Neural cell (in vitro differentiated cells): ENCODE measurements at regions not wholly inside any gene's neighbourhood (a gene's known extent, or its start where the extent isn't known, plus 50 kb on each side); places are given as distances from the start of the nearest gene placed in this dataset.

Experiments
- H2AFZ ChIP-seq: fragments of 200-600, 300-800 bp; sonication (generic), shearing (Covaris generic); 2 replicates; pipeline ENCODE4 v1.6.0; 2014; ENCODE audit warnings: low read depth, mild to moderate bottlenecking, antibody characterized with exemption, low read length, moderate library complexity
- H3F3A ChIP-seq: fragments of 200-600 bp; shearing (Covaris generic); 2 replicates; pipeline ENCODE4 v1.6.1; 2016; ENCODE audit warnings: mild to moderate bottlenecking, moderate library complexity, mixed read lengths, antibody characterized with exemption, low read length; ENCODE audit not compliant: insufficient read depth, poor library complexity, severe bottlenecking
- H3K27ac ChIP-seq: fragments of 200-600, 300-800 bp; sonication (generic), shearing (Covaris generic); 2 replicates; pipeline ENCODE4 v1.5.1; 2014; ENCODE audit warnings: mild to moderate bottlenecking, low read length, moderate library complexity
- H3K27me3 ChIP-seq: fragments of 300-800, 200-600 bp; sonication (generic), shearing (Covaris generic); 2 replicates; pipeline ENCODE4 v1.6.0; 2014; ENCODE audit warnings: mild to moderate bottlenecking, low read depth, low read length, moderate library complexity; ENCODE audit not compliant: insufficient read depth
- H3K36me3 ChIP-seq: fragments of 300-800, 200-600 bp; sonication (generic), shearing (Covaris generic); 2 replicates; pipeline ENCODE4 v1.5.1; 2014; ENCODE audit warnings: mild to moderate bottlenecking, antibody characterized with exemption, low read length, moderate library complexity; ENCODE audit not compliant: insufficient read depth
- H3K4me2 ChIP-seq: fragments of 300-800, 200-600 bp; sonication (generic), shearing (Covaris generic); 2 replicates; pipeline ENCODE4 v1.6.0; 2014; ENCODE audit warnings: mild to moderate bottlenecking, low read length
- H3K4me3 ChIP-seq: fragments of 300-800, 200-600 bp; sonication (generic), shearing (Covaris generic); 2 replicates; pipeline ENCODE4 v1.5.1; 2014; ENCODE audit warnings: mild to moderate bottlenecking, low read length, moderate library complexity
- H3K79me2 ChIP-seq: fragments of 200-600 bp; shearing (Covaris generic); replicated peaks from 2 replicates; pipeline ENCODE4 v1.6.0; 2014; ENCODE audit warnings: mild to moderate bottlenecking, low read length, moderate library complexity; ENCODE audit not compliant: insufficient read depth
- H3K9ac ChIP-seq: fragments of 300-800, 200-600 bp; sonication (generic), shearing (Covaris generic); 2 replicates; pipeline ENCODE4 v1.6.1; 2016; ENCODE audit warnings: mild to moderate bottlenecking, low read length, mixed read lengths
- H3K9me2 ChIP-seq: fragments of 200-600 bp; shearing (Covaris generic); 2 replicates; pipeline ENCODE4 v1.6.1; 2016; ENCODE audit warnings: mild to moderate bottlenecking, low read length, mixed read lengths; ENCODE audit not compliant: insufficient read depth
- H3K9me3 ChIP-seq: fragments of 200-600, 300-800 bp; sonication (generic), shearing (Covaris generic); 2 replicates; pipeline ENCODE4 v1.6.1; 2016; ENCODE audit warnings: mild to moderate bottlenecking, mixed run types, low read length, moderate library complexity, mixed read lengths
- H4K20me1 ChIP-seq: fragments of 200-600 bp; shearing (Covaris generic); 2 replicates; pipeline ENCODE4 v1.6.1; 2016; ENCODE audit warnings: mild to moderate bottlenecking, mixed run types; ENCODE audit not compliant: insufficient read depth
- CTCF ChIP-seq: fragments of 450-650 bp; IDR thresholded peaks from 2 replicates; pipeline ENCODE4 v1.5.1; 2014; ENCODE audit warnings: antibody characterized with exemption, mild to moderate bottlenecking, moderate library complexity; ENCODE audit not compliant: poor library complexity, severe bottlenecking
- EP300 ChIP-seq: fragments of 450-650 bp; conservative IDR thresholded peaks from 2 replicates; pipeline ENCODE4 v1.6.1; 2014; ENCODE audit warnings: antibody characterized with exemption, mild to moderate bottlenecking, moderate library complexity; ENCODE audit not compliant: poor library complexity, severe bottlenecking
- EZH2 ChIP-seq: fragments of 200-600, 300-800 bp; shearing (Covaris generic), sonication (generic); IDR thresholded peaks from 2 replicates; pipeline ENCODE4 v1.6.1; 2014; ENCODE audit warnings: antibody characterized with exemption, low read length, borderline replicate concordance, mild to moderate bottlenecking; ENCODE audit not compliant: insufficient read depth, poor library complexity, severe bottlenecking
- MXI1 ChIP-seq: fragments of 450-650 bp; conservative IDR thresholded peaks from 2 replicates; pipeline ENCODE4 v1.6.1; 2014; ENCODE audit warnings: antibody characterized with exemption, mild to moderate bottlenecking; ENCODE audit not compliant: poor library complexity, severe bottlenecking
- POLR2AphosphoS5 ChIP-seq: IDR thresholded peaks from 2 replicates; pipeline ENCODE4 v1.6.1; 2012
- RAD21 ChIP-seq: fragments of 450-650 bp; conservative IDR thresholded peaks from 2 replicates; pipeline ENCODE4 v1.6.1; 2014; ENCODE audit warnings: antibody characterized with exemption, mild to moderate bottlenecking, moderate library complexity
- REST ChIP-seq: IDR thresholded peaks from 2 replicates; pipeline ENCODE4 v1.6.1; 2012; ENCODE audit warnings: borderline replicate concordance
- SMC3 ChIP-seq: fragments of 450-650 bp; conservative IDR thresholded peaks from 2 replicates; pipeline ENCODE4 v1.6.1; 2014; ENCODE audit warnings: antibody characterized with exemption, mild to moderate bottlenecking, moderate library complexity; ENCODE audit not compliant: poor library complexity
- TAF1 ChIP-seq: IDR thresholded peaks from 2 replicates; pipeline ENCODE4 v1.6.1; 2012; ENCODE audit warnings: low read depth

- no peak overlapping the region for H3K27ac ChIP-seq
- H3K36me3 ChIP-seq, result no peaks in the 10 kb centered on the region
- no peak overlapping the region for H3K9ac ChIP-seq
- H3K9me2 ChIP-seq, result no peaks in the 10 kb centered on the region
- H4K20me1 ChIP-seq, result no peaks in the 10 kb centered on the region
- no peaks in the 10 kb centered on the region for H3K79me2 ChIP-seq
- no peaks in the 10 kb centered on the region for H3F3A ChIP-seq
- H3K9me3 ChIP-seq, result no peaks in the 10 kb centered on the region
- no peak overlapping the region for H3K4me3 ChIP-seq
- H2AFZ ChIP-seq, result no peak overlapping the region
- no peaks in the 10 kb centered on the region for H3K27me3 ChIP-seq
- H3K4me2 ChIP-seq, result no peak overlapping the region
- TF ChIP-seq TAF1 (no peak), MXI1 (no peak), POLR2AphosphoS5 (no peak), EP300 (no peak), RAD21 (no peak), EZH2 (no peak), REST (no peak), CTCF (no peak), SMC3 (no peak)
These were observed 495.1 kb downstream of the KIF4B start for GRCh38 chr5:155508673-155509072.

- TF ChIP-seq EP300 (no peak), RAD21 (no peak)
- Histone ChIP-seq H3K27ac (no peak overlapping the region), H3K79me2 (no peaks in the 10 kb centered on the region), H3K27me3 (no peaks in the 10 kb centered on the region), H3F3A (no peaks in the 10 kb centered on the region), H3K9me2 (no peaks in the 10 kb centered on the region), H3K9me3 (no peaks in the 10 kb centered on the region), H3K4me3 (no peak overlapping the region), H3K36me3 (no peaks in the 10 kb centered on the region), H3K4me2 (no peak overlapping the region), H4K20me1 (no peaks in the 10 kb centered on the region), H2AFZ (no peak overlapping the region), H3K9ac (no peak overlapping the region)
These were observed 498.8 kb downstream of the KIF4B start for GRCh38 chr5:155512329-155512728.

- no peaks in the 10 kb centered on the region for H3K79me2 ChIP-seq
- H3K4me2 ChIP-seq, result no peak overlapping the region
- no peaks in the 10 kb centered on the region for H3K36me3 ChIP-seq
- H3K9me2 ChIP-seq, result no peaks in the 10 kb centered on the region
- no peaks in the 10 kb centered on the region for H3K9me3 ChIP-seq
- H3K9ac ChIP-seq, result no peak overlapping the region
- no peak overlapping the region for H2AFZ ChIP-seq
- no peaks in the 10 kb centered on the region for H3F3A ChIP-seq
- H4K20me1 ChIP-seq, result no peaks in the 10 kb centered on the region
- no peak overlapping the region for H3K27ac ChIP-seq
- no peaks in the 10 kb centered on the region for H3K27me3 ChIP-seq
- TF ChIP-seq MXI1 (no peak), SMC3 (no peak), EZH2 (no peak), POLR2AphosphoS5 (no peak)
- no peak overlapping the region for H3K4me3 ChIP-seq
These were observed 500.6 kb downstream of the KIF4B start for GRCh38 chr5:155514105-155514563.
